Neuronal stem cell (in vitro differentiated cells): ENCODE measurements at regions not wholly inside any gene's neighbourhood (a gene's known extent, or its start where the extent isn't known, plus 50 kb on each side); places are given as distances from the start of the nearest gene placed in this dataset.

ENCODE experiments used
- DNase-seq: peaks from one replicate; pipeline ENCODE4 v3.0.0-alpha.2; 2013; ENCODE audit warnings: low spot score
- H2AFZ ChIP-seq: one replicate; pipeline ENCODE4 v1.6.1; 2013; ENCODE audit warnings: mild to moderate bottlenecking, low read length, inconsistent platforms
- H2AK5ac ChIP-seq: 2 replicates; pipeline ENCODE4 v1.6.1; 2013; ENCODE audit warnings: low read depth, mild to moderate bottlenecking, inconsistent platforms, low read length, moderate library complexity, mixed read lengths
- H2BK120ac ChIP-seq: 2 replicates; pipeline ENCODE4 v1.6.1; 2013; ENCODE audit warnings: low read depth, mild to moderate bottlenecking, inconsistent platforms, low read length, moderate library complexity, mixed read lengths
- H2BK12ac ChIP-seq: one replicate; pipeline ENCODE4 v1.6.1; 2013; ENCODE audit warnings: low read length, inconsistent platforms
- H2BK15ac ChIP-seq: 2 replicates; pipeline ENCODE4 v1.6.1; 2013; ENCODE audit warnings: mild to moderate bottlenecking, low read length, inconsistent platforms, mixed read lengths
- H2BK5ac ChIP-seq: one replicate; pipeline ENCODE4 v1.6.1; 2013; ENCODE audit warnings: inconsistent platforms, mild to moderate bottlenecking, low read length, moderate library complexity
- H3K14ac ChIP-seq: one replicate; pipeline ENCODE4 v1.6.1; 2013; ENCODE audit warnings: low read length, inconsistent platforms
- H3K18ac ChIP-seq: 2 replicates; pipeline ENCODE4 v1.6.1; 2013; ENCODE audit warnings: low read length, inconsistent platforms
- H3K23ac ChIP-seq: 2 replicates; pipeline ENCODE4 v1.6.1; 2013; ENCODE audit warnings: low read depth, mild to moderate bottlenecking, mixed read lengths, low read length, inconsistent platforms; ENCODE audit not compliant: poor library complexity
- H3K27ac ChIP-seq: replicated peaks from 3 replicates; pipeline ENCODE4 v1.5.1; 2013; ENCODE audit warnings: low read length, inconsistent platforms
- H3K27me3 ChIP-seq, 3 experiments: 2 replicates each; pipeline ENCODE4 v1.6.1; 2013; ENCODE audit warnings: low read length in 3 of 3, mild to moderate bottlenecking in 2 of 3, inconsistent platforms in 1 of 3, low read depth in 1 of 3, mixed read lengths in 1 of 3, moderate library complexity in 1 of 3; ENCODE audit not compliant: control insufficient read depth in 3 of 3, insufficient read depth in 3 of 3
- H3K36me3 ChIP-seq, 2 donors: replicated peaks in 1 of 2; 2 replicates each; pipeline ENCODE4 v1.6.1; 2013; ENCODE audit warnings: low read length in 2 of 2; ENCODE audit not compliant: control insufficient read depth in 2 of 2, insufficient read depth in 2 of 2
- H3K4ac ChIP-seq: 2 replicates; pipeline ENCODE4 v1.6.1; 2013; ENCODE audit warnings: inconsistent platforms, mild to moderate bottlenecking, low read length, moderate library complexity
- H3K4me1 ChIP-seq, 2 donors: 1 replicate in 1 of 2; 2 replicates in 1 of 2; pipeline ENCODE4 v1.6.1; 2013; ENCODE audit warnings: low read length in 2 of 2, low read depth in 1 of 2; ENCODE audit not compliant: control insufficient read depth in 2 of 2, insufficient read depth in 1 of 2
- H3K4me2 ChIP-seq: one replicate; pipeline ENCODE4 v1.6.1; 2013; ENCODE audit warnings: mild to moderate bottlenecking, low read length, inconsistent platforms; ENCODE audit not compliant: insufficient read depth, poor library complexity, severe bottlenecking
- H3K4me3 ChIP-seq, 2 donors: 2 replicates each; pipeline ENCODE4 v1.5.1; 2013; ENCODE audit warnings: low read length in 2 of 2, mild to moderate bottlenecking in 2 of 2, inconsistent platforms in 1 of 2, moderate library complexity in 1 of 2
- H3K79me1 ChIP-seq: one replicate; pipeline ENCODE4 v1.6.1; 2013; ENCODE audit warnings: low read depth, mild to moderate bottlenecking, inconsistent platforms, low read length, moderate library complexity
- H3K9ac ChIP-seq: one replicate; pipeline ENCODE4 v1.6.1; 2013; ENCODE audit warnings: mild to moderate bottlenecking, low read depth, low read length, inconsistent platforms; ENCODE audit not compliant: poor library complexity
- H3K9me3 ChIP-seq, 2 donors: replicated peaks in 1 of 2; 2 replicates each; pipeline versions ENCODE3 to v1.6.1; 2013; ENCODE audit warnings: low read length in 2 of 2, mild to moderate bottlenecking in 2 of 2, inconsistent platforms in 1 of 2, low read depth in 1 of 2, mixed read lengths in 1 of 2, moderate library complexity in 1 of 2; ENCODE audit not compliant: control insufficient read depth in 2 of 2, insufficient read depth in 1 of 2
- H4K8ac ChIP-seq: one replicate; pipeline ENCODE4 v1.6.1; 2013; ENCODE audit warnings: low read depth, mild to moderate bottlenecking, inconsistent platforms, low read length, moderate library complexity
- H4K91ac ChIP-seq: one replicate; pipeline ENCODE4 v1.6.1; 2013; ENCODE audit warnings: low read length, low read depth, mild to moderate bottlenecking, inconsistent platforms; ENCODE audit not compliant: poor library complexity
- WGBS, 2 donors: extraction: QIAGEN DNeasy Blood & Tissue Kit; methylation state at CpG; one replicate each; pipeline ENCODE4 v1.1.7; 2013; ENCODE audit warnings: missing lambda C conversion rate in 2 of 2, mixed read lengths in 1 of 2; ENCODE audit not compliant: insufficient read length in 2 of 2, insufficient replicate concordance in 1 of 2; ENCODE audit errors: extremely low coverage in 2 of 2; 5-methylcytosine and 5-hydroxymethylcytosine counted together

- no peak for DNase-seq
- Histone ChIP-seq H2AK5ac (no peak overlapping the region), H3K4me1 (no peaks in the 10 kb centered on the region), H3K4me2 (no peak overlapping the region), H4K91ac (no peak overlapping the region), H3K23ac (no peak overlapping the region), H3K4me3 (no peak overlapping the region), H3K9ac (no peak overlapping the region), H2BK12ac (no peak overlapping the region), H3K9me3 (no peaks in the 10 kb centered on the region), H2BK15ac (no peak overlapping the region), H2AFZ (no peak overlapping the region), H2BK120ac (no peak overlapping the region), H3K36me3 (no peaks in the 10 kb centered on the region), H3K79me1 (no peaks in the 10 kb centered on the region), H3K4ac (no peak overlapping the region), H3K27ac (no peak overlapping the region), H3K18ac (no peak overlapping the region), H3K27me3 (no peaks in the 10 kb centered on the region), H3K14ac (no peak overlapping the region), H4K8ac (no peak overlapping the region), H2BK5ac (no peak overlapping the region)
- no CpG with 5 or more reads among the region's 3 CpGs for WGBS, 2 donors
Observed at GRCh38 chr10:121221072-121221471, 369.9 kb downstream of the WDR11 start.

GRCh38 chr10:121221991-121222390, 370.8 kb downstream of the WDR11 start:
- Histone ChIP-seq H3K4me2 (no peak overlapping the region), H3K14ac (no peak overlapping the region), H2BK120ac (no peak overlapping the region), H3K4me3 (no peak overlapping the region), H2BK5ac (no peak overlapping the region), H3K36me3 (no peaks in the 10 kb centered on the region), H3K27ac (no peak overlapping the region), H3K9me3 (no peaks in the 10 kb centered on the region), H3K79me1 (no peaks in the 10 kb centered on the region), H3K27me3 (no peaks in the 10 kb centered on the region), H4K8ac (no peak overlapping the region), H3K18ac (no peak overlapping the region), H3K4me1 (no peaks in the 10 kb centered on the region), H4K91ac (no peak overlapping the region), H2AK5ac (no peak overlapping the region), H2AFZ (no peak overlapping the region), H2BK15ac (no peak overlapping the region), H3K23ac (no peak overlapping the region), H3K9ac (no peak overlapping the region), H3K4ac (no peak overlapping the region), H2BK12ac (no peak overlapping the region)
- WGBS, 2 donors = no CpG with 5 or more reads among the region's 8 CpGs
- DNase-seq = no peak

DNA sequence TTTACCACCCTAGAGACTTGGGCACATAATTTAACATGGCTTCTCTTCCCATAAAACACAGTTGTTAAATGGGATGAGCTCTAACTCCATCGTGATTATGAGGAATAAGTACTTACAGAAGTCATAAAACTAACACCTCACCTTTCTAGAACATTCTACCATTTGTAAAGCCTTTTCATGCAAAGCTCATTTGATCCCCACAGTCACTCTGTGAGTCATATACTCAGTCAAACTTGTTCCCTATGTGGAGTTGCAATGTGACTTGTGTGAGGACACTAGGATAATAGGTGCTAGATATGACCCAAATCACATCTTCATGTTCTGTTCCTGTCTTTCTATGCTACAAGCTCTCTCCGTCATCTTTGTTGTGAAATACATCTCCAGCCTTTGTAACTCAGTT, 371.7 kb downstream of the WDR11 start:
- Histone ChIP-seq H3K4me2 (no peak overlapping the region), H4K91ac (no peak overlapping the region), H3K9ac (no peak overlapping the region), H3K4me1 (no peaks in the 10 kb centered on the region), H2BK15ac (no peak overlapping the region), H3K9me3 (no peaks in the 10 kb centered on the region), H2AFZ (no peak overlapping the region), H2BK5ac (no peak overlapping the region), H3K18ac (no peak overlapping the region), H2BK12ac (no peak overlapping the region), H3K23ac (no peak overlapping the region), H3K27ac (no peak overlapping the region), H3K36me3 (no peaks in the 10 kb centered on the region), H3K4ac (no peak overlapping the region), H3K4me3 (no peak overlapping the region), H3K79me1 (no peaks in the 10 kb centered on the region), H2AK5ac (no peak overlapping the region), H3K14ac (no peak overlapping the region), H4K8ac (no peak overlapping the region), H3K27me3 (no peaks in the 10 kb centered on the region), H2BK120ac (no peak overlapping the region)
- no peak for DNase-seq
- WGBS, 2 donors = no CpG with 5 or more reads among the region's 2 CpGs

- no peak overlapping the region for H4K91ac ChIP-seq
- no peak overlapping the region for H2BK15ac ChIP-seq
- no peaks in the 10 kb centered on the region for H3K36me3 ChIP-seq
- H3K18ac ChIP-seq = no peak overlapping the region
- WGBS, 2 donors = 100% methylated on average over 2 of the region's 5 CpGs; no CpG with 5 or more reads in 1 of the 2 donors
- H3K79me1 ChIP-seq = no peaks in the 10 kb centered on the region
- H2AK5ac ChIP-seq = no peak overlapping the region
- no peak overlapping the region for H3K9ac ChIP-seq
- no peak for DNase-seq
- no peaks in the 10 kb centered on the region for H3K9me3 ChIP-seq
- no peak overlapping the region for H3K4ac ChIP-seq
- no peak overlapping the region for H2BK5ac ChIP-seq
- H3K27me3 ChIP-seq = no peaks in the 10 kb centered on the region
- H3K4me3 ChIP-seq = no peak overlapping the region
- H2AFZ ChIP-seq = no peak overlapping the region
- H2BK120ac ChIP-seq = no peak overlapping the region
- H4K8ac ChIP-seq = no peak overlapping the region
- H3K4me1 ChIP-seq = no peaks in the 10 kb centered on the region
- H3K27ac ChIP-seq = no peak overlapping the region
- H2BK12ac ChIP-seq = no peak overlapping the region
- no peak overlapping the region for H3K23ac ChIP-seq
- no peak overlapping the region for H3K4me2 ChIP-seq
- no peak overlapping the region for H3K14ac ChIP-seq
Observed at GRCh38 chr10:121231079-121231478, 367.2 kb downstream of the FGFR2 start.
